HepG2 (cell line): ENCODE measurements at regions not wholly inside any gene's neighbourhood (a gene's known extent, or its start where the extent isn't known, plus 50 kb on each side); places are given as distances from the start of the nearest gene placed in this dataset.
A peak's percentile ranks its signal among the peaks of the same experiment; 100 is the strongest.

ENCODE experiments used
- ATAC-seq: fragments of 200-7000 bp; cut with Tn5 transposase; 3 replicates; pipeline ENCODE4 v1.9.1; 2020; ENCODE audit warnings: mild to moderate bottlenecking, moderate library complexity
- BruUV-seq: library from RNA; stranded (reverse); fragments of 400-500 nt; replicated peaks from 2 replicates; lab custom pipeline; 2021; lab: Mats Ljungman, UMichigan
- CTCF ChIA-PET: fragments of 300-600 bp; formaldehyde crosslinking; extraction: SDS; loops from one replicate; lab custom pipeline; 2021; ENCODE audit warnings: low total read pairs, inconsistent platforms, low intra/inter-chr PET ratio; lab: Yijun Ruan, JAX
- POLR2A ChIA-PET: fragments of 350-600 bp; sonication (Branson Sonifier 250); formaldehyde crosslinking; loops from one replicate; lab custom pipeline; 2020; ENCODE audit warnings: antibody characterized with exemption, inconsistent platforms; lab: Yijun Ruan, JAX
- DNase-seq: peaks from one replicate; pipeline ENCODE4 v3.0.0-alpha.2; 2015; ENCODE audit warnings: low spot score
- FAIRE-seq: peaks from 3 replicates; lab custom pipeline; 2011; peaks lifted over from hg19 to GRCh38; lab: Jason Lieb, UNC
- H2AFZ ChIP-seq: one replicate; pipeline ENCODE4 v1.6.1; 2011; ENCODE audit warnings: low read length, inconsistent platforms
- H3K27ac ChIP-seq: fragments of 300-600 bp; 3 replicates; pipeline ENCODE4 v1.8.0; 2011; ENCODE audit warnings: mixed run types, mild to moderate bottlenecking, mixed read lengths, low read length, inconsistent platforms; ENCODE audit not compliant: insufficient read depth; ENCODE audit errors: extremely low read length
- H3K27me3 ChIP-seq, 2 experiments: fragments of 200-600 bp in 1 of 2; 2 replicates in 1 of 2; 3 replicates in 1 of 2; pipeline versions ENCODE4 v1.6.0 to v1.8.0; 2011; ENCODE audit warnings: low read length in 2 of 2, mild to moderate bottlenecking in 2 of 2, moderate library complexity in 2 of 2, inconsistent platforms in 1 of 2; ENCODE audit not compliant: insufficient read depth in 2 of 2, control insufficient read depth in 1 of 2
- H3K36me3 ChIP-seq, 2 experiments: fragments of 200-600 bp in 1 of 2; replicated peaks in 1 of 2; 2 replicates in 1 of 2; 3 replicates in 1 of 2; pipeline versions ENCODE4 v1.5.1 to v1.8.0; 2011; ENCODE audit warnings: low read length in 2 of 2, inconsistent platforms in 1 of 2; ENCODE audit not compliant: insufficient read depth in 2 of 2, control insufficient read depth in 1 of 2
- H3K4me1 ChIP-seq: 2 replicates; pipeline ENCODE4 v1.5.1; 2012; ENCODE audit warnings: low read length, inconsistent platforms; ENCODE audit not compliant: insufficient read depth
- H3K4me2 ChIP-seq: 2 replicates; pipeline ENCODE4 v1.6.0; 2011; ENCODE audit warnings: low read depth, low read length, inconsistent platforms
- H3K4me3 ChIP-seq, 3 experiments: fragments of 200-600 bp in 1 of 3; sonication (generic), shearing (Covaris generic) in 1 of 3; replicated peaks in 1 of 3; 2 replicates each; pipeline ENCODE4 v1.5.1; 2011 to 2016; ENCODE audit warnings: low read length in 3 of 3, inconsistent platforms in 2 of 3, low read depth in 2 of 3, mild to moderate bottlenecking in 2 of 3, control low read depth in 1 of 3, mixed read lengths in 1 of 3; ENCODE audit not compliant: insufficient read depth in 1 of 3
- H3K79me2 ChIP-seq: one replicate; pipeline ENCODE4 v1.6.1; 2011; ENCODE audit warnings: low read length, inconsistent platforms; ENCODE audit not compliant: insufficient read depth
- H3K9ac ChIP-seq: 2 replicates; pipeline ENCODE4 v1.6.0; 2011; ENCODE audit warnings: mild to moderate bottlenecking, low read depth, low read length, inconsistent platforms; ENCODE audit not compliant: insufficient read depth
- H3K9me3 ChIP-seq: 2 replicates; pipeline ENCODE4 v1.5.1; 2012; ENCODE audit warnings: mild to moderate bottlenecking, low read length
- H4K20me1 ChIP-seq: 2 replicates; pipeline ENCODE4 v1.6.0; 2011; ENCODE audit warnings: inconsistent platforms, mild to moderate bottlenecking, low read length, moderate library complexity; ENCODE audit not compliant: insufficient read depth
- CENPT ChIP-seq: sonication (generic); formaldehyde crosslinking; IDR thresholded peaks from 2 replicates; pipeline ENCODE4 v1.8.0; 2022; ENCODE audit warnings: low read depth, mild to moderate bottlenecking, moderate library complexity, missing genetic modification reagents
- CHD2 ChIP-seq: IDR thresholded peaks from 2 replicates; pipeline ENCODE4 v1.6.1; 2011; ENCODE audit warnings: low read depth, low read length, improper control_type of control experiment
- CREB1 ChIP-seq, 2 experiments: fragments of 450-650 bp in 1 of 2; IDR thresholded peaks; 2 replicates each; pipeline ENCODE4 v1.6.1; 2016 to 2017; ENCODE audit warnings: control low read depth in 1 of 2, mild to moderate bottlenecking in 1 of 2, missing compliant biosample characterization in 1 of 2, missing genetic modification characterization in 1 of 2
- DR1 ChIP-seq: sonication (generic); formaldehyde crosslinking; IDR thresholded peaks from 2 replicates; pipeline ENCODE4 v1.8.0; 2021; ENCODE audit warnings: mild to moderate bottlenecking, missing genetic modification reagents, inconsistent platforms
- ELF4 ChIP-seq: sonication (generic); formaldehyde crosslinking; IDR thresholded peaks from 2 replicates; pipeline ENCODE4 v1.5.0; 2020; ENCODE audit warnings: missing genetic modification reagents, mild to moderate bottlenecking, moderate library complexity, borderline replicate concordance
- FOXM1 ChIP-seq: sonication (generic); formaldehyde crosslinking; IDR thresholded peaks from 2 replicates; pipeline ENCODE4 v1.5.0; 2020; ENCODE audit warnings: missing genetic modification reagents
- HOXA5 ChIP-seq: sonication (generic); formaldehyde crosslinking; IDR thresholded peaks from 2 replicates; pipeline ENCODE4 v1.4.0; 2020; ENCODE audit warnings: missing genetic modification reagents
- SOX13 ChIP-seq, 3 experiments: fragments of 450-650 bp in 1 of 3; sonication (generic) in 1 of 3; formaldehyde crosslinking in 1 of 3; IDR thresholded peaks in 2 of 3; conservative IDR thresholded peaks in 1 of 3; 2 replicates each; pipeline versions ENCODE4 v1.5.0 to v1.6.1; 2016 to 2020; ENCODE audit warnings: antibody characterized with exemption in 1 of 3, mild to moderate bottlenecking in 1 of 3, missing compliant biosample characterization in 1 of 3, missing genetic modification reagents in 1 of 3, moderate library complexity in 1 of 3
- ZNF296 ChIP-seq: sonication (generic); formaldehyde crosslinking; conservative IDR thresholded peaks from 2 replicates; pipeline ENCODE4 v1.5.0; 2020; ENCODE audit warnings: mild to moderate bottlenecking, missing genetic modification reagents
- ZNF780A ChIP-seq: sonication (generic); formaldehyde crosslinking; IDR thresholded peaks from 2 replicates; pipeline ENCODE4 v1.8.0; 2022; ENCODE audit warnings: mild to moderate bottlenecking, missing genetic modification reagents, moderate library complexity
- ZNF878 ChIP-seq: sonication (generic); formaldehyde crosslinking; IDR thresholded peaks from 2 replicates; pipeline ENCODE4 v1.8.1; 2023; ENCODE audit warnings: mild to moderate bottlenecking, missing genetic modification reagents, moderate library complexity
- WGBS: methylation state at CpG from one replicate; pipeline ENCODE4 v1.1.6; 2017; ENCODE audit warnings: low lambda C conversion rate; 5-methylcytosine and 5-hydroxymethylcytosine counted together
- in situ Hi-C: cut with HindIII; loops from 2 replicates; pipeline ENCODE4 v1.10.0; 2017; ENCODE audit warnings: low pct_unique_long_range_greater_than_20kb; ENCODE audit not compliant: extremely low pct_ligation_motif_present
- intact Hi-C: fragments of 100-400 bp; cut with micrococcal nuclease; formaldehyde crosslinking; loops from one replicate; pipeline ENCODE4 v1.10.0; 2022; ENCODE audit not compliant: unreplicated experiment
- TF ChIP-seq, protein P1 (sequence below): sonication (generic); formaldehyde crosslinking; IDR thresholded peaks from 2 replicates; pipeline ENCODE4 v1.4.0; 2020; ENCODE audit warnings: missing genetic modification reagents

DNA sequence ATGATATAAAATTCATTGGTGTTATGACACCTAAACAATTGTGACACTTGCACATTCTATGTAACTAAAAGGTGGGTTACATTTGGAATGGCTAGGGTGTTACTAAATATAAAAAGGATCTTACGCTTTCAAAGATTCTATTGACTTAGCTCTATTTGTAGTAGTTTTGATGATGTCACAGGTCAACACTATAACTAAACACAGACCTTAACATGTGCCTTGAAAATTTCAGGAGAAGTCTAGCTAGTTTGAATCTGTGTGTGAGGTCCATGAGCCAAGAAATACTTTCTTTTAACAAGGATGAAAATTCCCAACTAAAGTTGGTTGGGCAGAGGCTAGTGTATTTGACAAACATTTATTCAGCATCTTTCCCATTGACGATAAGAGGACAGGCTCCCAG, 298.0 kb downstream of the GPAT3 start:
- TF ChIP-seq ZNF780A (CRISPR knock-in tag) (no peak), CREB1 (IDR thresholded peaks at IDR 0.05) (peak; percentile 53; the same call in 1 of the 2 replicates), CREB1 (CRISPR knock-in tag; IDR thresholded peaks at IDR 0.05) (no peak)
- Histone ChIP-seq H2AFZ (no peak overlapping the region), H3K9me3 (no peaks in the 10 kb centered on the region), H3K36me3 (no peaks in the 10 kb centered on the region), H3K9ac (no peak overlapping the region), H3K4me2 (no peak overlapping the region), H3K79me2 (no peaks in the 10 kb centered on the region), H3K27me3 (no peaks in the 10 kb centered on the region), H4K20me1 (no peaks in the 10 kb centered on the region), H3K27ac (no peak overlapping the region), H3K4me1 (no peaks in the 10 kb centered on the region), H3K4me3 (no peak overlapping the region)
- in situ Hi-C loops = no loop called here
- ATAC-seq = no peak
- no TSS peak for BruUV-seq
- WGBS = 27% methylated on average over 2 of the region's 2 CpGs
- intact Hi-C loops = no loop called here
- DNase-seq = no peak
- POLR2A ChIA-PET = no interaction called here
- no peak for FAIRE-seq
- CTCF ChIA-PET = no interaction called here

DNA sequence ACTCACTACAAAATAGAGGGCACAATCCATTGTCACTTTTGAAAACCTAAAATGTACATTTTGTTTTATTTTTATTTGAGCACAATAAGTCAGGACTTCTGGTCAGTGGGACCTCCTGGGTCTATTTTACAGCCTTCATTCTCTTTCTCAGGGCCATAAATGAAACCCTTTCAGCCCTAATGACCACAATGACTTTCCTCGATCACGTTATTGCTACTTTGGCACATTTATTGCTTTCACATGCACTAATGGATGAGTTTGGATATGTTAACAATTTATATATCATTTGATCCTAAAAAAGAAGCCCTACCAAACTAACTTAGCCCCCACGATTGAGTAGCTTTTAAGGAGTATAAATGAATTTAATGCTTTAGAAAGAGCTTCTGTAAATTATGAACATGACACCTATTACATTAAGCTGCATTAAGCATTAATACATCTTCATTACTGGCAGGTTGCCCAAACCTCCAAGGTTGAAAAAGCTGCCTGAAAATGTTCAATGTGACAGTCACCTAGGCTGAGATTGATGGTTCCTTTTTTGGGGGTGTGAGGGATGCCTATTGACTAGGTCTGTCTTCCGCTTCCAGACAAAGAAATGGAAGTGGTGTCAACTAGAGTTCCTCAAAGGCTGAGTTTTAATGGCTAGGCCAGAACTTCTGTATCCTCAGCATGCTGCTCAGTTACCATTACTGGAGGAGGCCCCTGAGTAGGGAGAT, 296.4 kb downstream of the GPAT3 start:
- FAIRE-seq = no peak
- no peak overlapping the region for H3K27ac ChIP-seq
- no peak overlapping the region for H2AFZ ChIP-seq
- in situ Hi-C loops = no loop called here
- no peak overlapping the region for H3K9ac ChIP-seq
- peaks cover 2% of the 10 kb centered on the region; the same call in 1 of the 2 replicates for H3K4me1 ChIP-seq
- BruUV-seq = no TSS peak
- TF ChIP-seq ELF4 (CRISPR knock-in tag) = no peak
- TF ChIP-seq DR1 (CRISPR knock-in tag) = no peak
- TF ChIP-seq CENPT (CRISPR knock-in tag) = no peak
- no peak for TF ChIP-seq FOXM1 (CRISPR knock-in tag)
- TF ChIP-seq SOX13 (IDR thresholded peaks at IDR 0.05) = no peak
- no peak for TF ChIP-seq SOX13 (CRISPR knock-in tag; conservative IDR thresholded peaks at IDR 0.05 in 1 of 2, IDR thresholded peaks at IDR 0.05 in 1 of 2)
- TF ChIP-seq ZNF296 (CRISPR knock-in tag) = no peak
- TF ChIP-seq, protein P1, sequence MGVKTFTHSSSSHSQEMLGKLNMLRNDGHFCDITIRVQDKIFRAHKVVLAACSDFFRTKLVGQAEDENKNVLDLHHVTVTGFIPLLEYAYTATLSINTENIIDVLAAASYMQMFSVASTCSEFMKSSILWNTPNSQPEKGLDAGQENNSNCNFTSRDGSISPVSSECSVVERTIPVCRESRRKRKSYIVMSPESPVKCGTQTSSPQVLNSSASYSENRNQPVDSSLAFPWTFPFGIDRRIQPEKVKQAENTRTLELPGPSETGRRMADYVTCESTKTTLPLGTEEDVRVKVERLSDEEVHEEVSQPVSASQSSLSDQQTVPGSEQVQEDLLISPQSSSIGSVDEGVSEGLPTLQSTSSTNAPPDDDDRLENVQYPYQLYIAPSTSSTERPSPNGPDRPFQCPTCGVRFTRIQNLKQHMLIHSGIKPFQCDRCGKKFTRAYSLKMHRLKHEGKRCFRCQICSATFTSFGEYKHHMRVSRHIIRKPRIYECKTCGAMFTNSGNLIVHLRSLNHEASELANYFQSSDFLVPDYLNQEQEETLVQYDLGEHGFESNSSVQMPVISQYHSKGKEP (CRISPR knock-in tag) = no peak
- TF ChIP-seq HOXA5 (CRISPR knock-in tag) = no peak
- TF ChIP-seq ZNF780A (CRISPR knock-in tag) = no peak
- no peak for TF ChIP-seq ZNF878 (CRISPR knock-in tag)
- no peak for TF ChIP-seq CHD2
- POLR2A ChIA-PET = interaction anchor here (1.5 kb wide), 1 partner anchor 18 kb away, joined by 4 read pairs; no protein-coding TSS in a partner anchor
- H3K4me3 ChIP-seq = no peak overlapping the region
- H4K20me1 ChIP-seq = no peaks in the 10 kb centered on the region
- no peak overlapping the region for H3K4me2 ChIP-seq
- no peaks in the 10 kb centered on the region for H3K79me2 ChIP-seq
- CTCF ChIA-PET = no interaction called here
- H3K9me3 ChIP-seq = no peaks in the 10 kb centered on the region
- H3K27me3 ChIP-seq = no peaks in the 10 kb centered on the region
- no peak for DNase-seq
- no peak for ATAC-seq
- no peaks in the 10 kb centered on the region for H3K36me3 ChIP-seq
- WGBS = 49% methylated on average over 4 of the region's 4 CpGs
- intact Hi-C loops = no loop called here
